Ishikawa (cell line): ENCODE measurements at regions not wholly inside any gene's neighbourhood (a gene's known extent, or its start where the extent isn't known, plus 50 kb on each side); places are given as distances from the start of the nearest gene placed in this dataset.

Experiments
- CEBPB ChIP-seq: IDR thresholded peaks from 2 replicates; pipeline ENCODE4 v1.6.1; 2012
- CREB1 ChIP-seq: IDR thresholded peaks from 2 replicates; pipeline ENCODE4 v1.6.1; 2012; ENCODE audit warnings: low read depth
- EGR1 ChIP-seq: IDR thresholded peaks from 2 replicates; pipeline ENCODE4 v1.6.1; 2012
- EP300 ChIP-seq: IDR thresholded peaks from 2 replicates; pipeline ENCODE4 v1.6.1; 2012; ENCODE audit warnings: borderline replicate concordance
- FOXM1 ChIP-seq: IDR thresholded peaks from 2 replicates; pipeline ENCODE4 v1.6.1; 2012; ENCODE audit warnings: low read depth, borderline replicate concordance
- NFIC ChIP-seq: IDR thresholded peaks from 2 replicates; pipeline ENCODE4 v1.6.1; 2012
- RAD21 ChIP-seq: IDR thresholded peaks from 2 replicates; pipeline ENCODE4 v1.6.1; 2012; ENCODE audit warnings: low read depth
- TAF1 ChIP-seq: IDR thresholded peaks from 2 replicates; pipeline ENCODE4 v1.6.1; 2012; ENCODE audit warnings: low read depth, mild to moderate bottlenecking
- TCF12 ChIP-seq: IDR thresholded peaks from 2 replicates; pipeline ENCODE4 v1.6.1; 2012; ENCODE audit warnings: low read depth
- TEAD4 ChIP-seq: IDR thresholded peaks from 2 replicates; pipeline ENCODE4 v1.6.1; 2012
- YY1 ChIP-seq: IDR thresholded peaks from 2 replicates; pipeline ENCODE4 v1.6.1; 2012; ENCODE audit warnings: low read depth
- ZBTB7A ChIP-seq: IDR thresholded peaks from 2 replicates; pipeline ENCODE4 v1.6.1; 2012; ENCODE audit warnings: low read depth
- TF ChIP-seq, protein P1 (sequence below): IDR thresholded peaks from 2 replicates; pipeline ENCODE4 v1.6.1; 2012; ENCODE audit warnings: low read depth, mild to moderate bottlenecking
- TF ChIP-seq, protein P2 (sequence below): IDR thresholded peaks from 2 replicates; pipeline ENCODE4 v1.6.1; 2012
- TF ChIP-seq, protein P3 (sequence below): IDR thresholded peaks from 2 replicates; pipeline ENCODE4 v1.6.1; 2012

DNA sequence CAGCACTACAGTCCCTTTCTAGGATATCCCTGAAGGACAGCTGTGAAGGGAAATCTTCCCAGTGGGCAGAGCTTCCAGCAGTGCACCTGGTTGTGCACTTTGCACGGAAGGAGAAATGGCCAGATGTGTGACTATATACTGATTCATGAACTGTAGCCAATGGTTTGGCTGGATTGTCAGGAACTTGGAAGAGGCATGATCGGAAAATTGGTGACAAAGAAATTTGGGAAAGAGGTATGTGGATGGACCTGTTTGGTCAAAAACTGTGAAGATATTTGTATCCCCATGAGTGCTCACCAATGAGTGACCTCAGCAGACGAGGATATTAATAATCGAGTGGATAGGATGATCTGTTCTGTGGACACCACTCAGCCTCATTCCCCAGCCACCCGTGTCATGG is 582.2 kb downstream of the CPS1 start:
- no peak for TF ChIP-seq YY1
- TF ChIP-seq FOXM1: no peak
- no peak for TF ChIP-seq TCF12
- TF ChIP-seq NFIC: no peak
- TF ChIP-seq RAD21: no peak
- no peak for TF ChIP-seq EGR1
- TF ChIP-seq, protein P1, sequence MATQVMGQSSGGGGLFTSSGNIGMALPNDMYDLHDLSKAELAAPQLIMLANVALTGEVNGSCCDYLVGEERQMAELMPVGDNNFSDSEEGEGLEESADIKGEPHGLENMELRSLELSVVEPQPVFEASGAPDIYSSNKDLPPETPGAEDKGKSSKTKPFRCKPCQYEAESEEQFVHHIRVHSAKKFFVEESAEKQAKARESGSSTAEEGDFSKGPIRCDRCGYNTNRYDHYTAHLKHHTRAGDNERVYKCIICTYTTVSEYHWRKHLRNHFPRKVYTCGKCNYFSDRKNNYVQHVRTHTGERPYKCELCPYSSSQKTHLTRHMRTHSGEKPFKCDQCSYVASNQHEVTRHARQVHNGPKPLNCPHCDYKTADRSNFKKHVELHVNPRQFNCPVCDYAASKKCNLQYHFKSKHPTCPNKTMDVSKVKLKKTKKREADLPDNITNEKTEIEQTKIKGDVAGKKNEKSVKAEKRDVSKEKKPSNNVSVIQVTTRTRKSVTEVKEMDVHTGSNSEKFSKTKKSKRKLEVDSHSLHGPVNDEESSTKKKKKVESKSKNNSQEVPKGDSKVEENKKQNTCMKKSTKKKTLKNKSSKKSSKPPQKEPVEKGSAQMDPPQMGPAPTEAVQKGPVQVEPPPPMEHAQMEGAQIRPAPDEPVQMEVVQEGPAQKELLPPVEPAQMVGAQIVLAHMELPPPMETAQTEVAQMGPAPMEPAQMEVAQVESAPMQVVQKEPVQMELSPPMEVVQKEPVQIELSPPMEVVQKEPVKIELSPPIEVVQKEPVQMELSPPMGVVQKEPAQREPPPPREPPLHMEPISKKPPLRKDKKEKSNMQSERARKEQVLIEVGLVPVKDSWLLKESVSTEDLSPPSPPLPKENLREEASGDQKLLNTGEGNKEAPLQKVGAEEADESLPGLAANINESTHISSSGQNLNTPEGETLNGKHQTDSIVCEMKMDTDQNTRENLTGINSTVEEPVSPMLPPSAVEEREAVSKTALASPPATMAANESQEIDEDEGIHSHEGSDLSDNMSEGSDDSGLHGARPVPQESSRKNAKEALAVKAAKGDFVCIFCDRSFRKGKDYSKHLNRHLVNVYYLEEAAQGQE: no peak
- TF ChIP-seq CEBPB: no peak
- no peak for TF ChIP-seq EP300
- no peak for TF ChIP-seq ZBTB7A
- TF ChIP-seq, protein P2, sequence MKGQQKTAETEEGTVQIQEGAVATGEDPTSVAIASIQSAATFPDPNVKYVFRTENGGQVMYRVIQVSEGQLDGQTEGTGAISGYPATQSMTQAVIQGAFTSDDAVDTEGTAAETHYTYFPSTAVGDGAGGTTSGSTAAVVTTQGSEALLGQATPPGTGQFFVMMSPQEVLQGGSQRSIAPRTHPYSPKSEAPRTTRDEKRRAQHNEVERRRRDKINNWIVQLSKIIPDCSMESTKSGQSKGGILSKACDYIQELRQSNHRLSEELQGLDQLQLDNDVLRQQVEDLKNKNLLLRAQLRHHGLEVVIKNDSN: no peak
- TF ChIP-seq, protein P3, sequence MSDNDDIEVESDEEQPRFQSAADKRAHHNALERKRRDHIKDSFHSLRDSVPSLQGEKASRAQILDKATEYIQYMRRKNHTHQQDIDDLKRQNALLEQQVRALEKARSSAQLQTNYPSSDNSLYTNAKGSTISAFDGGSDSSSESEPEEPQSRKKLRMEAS: no peak
- TF ChIP-seq TEAD4: no peak
- TF ChIP-seq CREB1: no peak

DNA sequence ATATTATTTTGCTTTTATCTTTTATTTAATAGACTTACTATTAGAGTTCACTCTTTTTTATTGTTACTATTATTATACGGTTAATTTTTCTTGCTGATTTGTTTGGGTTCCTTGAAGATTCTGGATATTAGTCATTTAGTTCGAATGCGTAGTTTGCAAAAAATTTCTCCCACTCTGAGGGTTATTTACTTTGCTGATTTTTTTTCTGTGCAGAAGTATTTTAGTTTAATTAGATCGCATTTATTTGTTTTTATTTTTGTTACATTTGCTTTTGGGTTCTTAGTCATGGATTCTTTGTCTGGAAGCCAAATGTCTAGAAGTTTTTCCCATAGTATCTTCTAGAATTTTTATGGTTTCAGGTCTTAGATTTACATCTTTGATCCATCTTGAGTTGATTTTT is 585.2 kb downstream of the CPS1 start:
- TF ChIP-seq, protein P2: no peak
- TF ChIP-seq, protein P1: no peak
- no peak for TF ChIP-seq RAD21
- TF ChIP-seq ZBTB7A: no peak
- TF ChIP-seq YY1: no peak
- TF ChIP-seq, protein P3: no peak
- TF ChIP-seq CEBPB: no peak

DNA sequence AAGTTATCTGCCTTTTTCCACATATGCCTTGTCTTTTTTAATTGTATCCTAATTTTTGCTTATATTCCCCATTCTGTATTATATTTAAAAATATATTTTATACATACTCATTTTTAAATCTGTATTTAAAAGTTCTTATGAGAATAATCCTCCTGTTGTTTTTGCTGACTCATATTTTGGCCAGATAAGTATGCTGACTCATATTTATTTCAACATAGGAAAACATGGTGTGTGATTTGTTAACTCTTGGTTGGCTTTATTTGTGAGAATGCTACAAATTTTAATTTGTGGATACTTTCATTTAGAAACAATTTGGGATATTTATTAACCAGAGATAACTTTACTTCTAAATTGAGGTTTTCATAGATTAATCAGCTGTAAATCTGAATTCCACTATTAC is 587.7 kb downstream of the CPS1 start:
- no peak for TF ChIP-seq ZBTB7A
- TF ChIP-seq TEAD4: no peak
- TF ChIP-seq TCF12: no peak
- no peak for TF ChIP-seq EP300
- TF ChIP-seq NFIC: no peak
- TF ChIP-seq, protein P1: no peak
- no peak for TF ChIP-seq TAF1
- TF ChIP-seq CREB1: no peak
- TF ChIP-seq YY1: no peak
- TF ChIP-seq, protein P3: no peak
- TF ChIP-seq RAD21: no peak

DNA sequence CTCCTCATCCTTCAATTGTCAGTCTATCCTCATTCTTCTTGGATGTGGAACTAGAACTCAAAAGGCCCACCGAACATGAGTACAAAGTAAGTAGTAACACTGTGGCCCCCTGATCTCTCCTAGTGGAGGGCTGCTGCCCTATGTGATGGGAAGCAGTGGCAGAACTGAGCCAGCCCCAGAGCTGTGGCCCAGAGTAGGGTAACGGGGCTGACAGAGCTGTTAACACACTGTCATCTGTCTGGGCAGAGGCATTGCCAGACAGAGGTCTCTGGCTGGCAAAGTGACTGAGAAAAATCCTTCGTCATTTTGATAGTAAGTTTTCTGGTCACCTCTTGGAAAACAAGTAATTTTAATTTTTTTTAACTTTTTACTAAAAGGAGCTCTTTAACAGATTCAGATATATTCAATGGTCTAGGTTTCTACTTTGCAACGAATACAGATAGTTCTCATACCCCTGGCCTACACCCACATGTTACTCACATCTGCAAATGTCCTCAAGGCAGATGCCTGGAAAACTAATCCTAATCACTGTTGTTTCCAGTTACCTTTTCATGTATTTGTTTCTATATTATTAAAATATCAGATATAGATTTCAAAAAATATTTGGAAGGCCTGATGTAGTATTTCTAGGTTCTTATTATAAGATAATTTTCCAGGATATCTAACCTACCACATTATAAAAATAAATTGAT is 588.7 kb downstream of the CPS1 start:
- no peak for TF ChIP-seq EP300
- TF ChIP-seq YY1: no peak
- no peak for TF ChIP-seq CREB1
